GM12892 (cell line): ENCODE measurements at regions not wholly inside any gene's neighbourhood (a gene's known extent, or its start where the extent isn't known, plus 50 kb on each side); places are given as distances from the start of the nearest gene placed in this dataset.

ENCODE experiments used
- POLR2A ChIP-seq: IDR thresholded peaks from 2 replicates; pipeline ENCODE4 v1.6.1; 2011; ENCODE audit warnings: low read depth, low read length, control low read depth
- POLR2AphosphoS5 ChIP-seq: IDR thresholded peaks from 2 replicates; pipeline ENCODE4 v1.6.1; 2011; ENCODE audit warnings: low read depth, low read length, control low read depth

GRCh38 chr4:103482471-103482870 lies 237.3 kb downstream of the TACR3 start:
- TF ChIP-seq POLR2AphosphoS5 (no peak), POLR2A (no peak)
